Neural cell (in vitro differentiated cells): ENCODE measurements at regions not wholly inside any gene's neighbourhood (a gene's known extent, or its start where the extent isn't known, plus 50 kb on each side); places are given as distances from the start of the nearest gene placed in this dataset.

ENCODE experiments used
- EP300 ChIP-seq: fragments of 450-650 bp; conservative IDR thresholded peaks from 2 replicates; pipeline ENCODE4 v1.6.1; 2014; ENCODE audit warnings: antibody characterized with exemption, mild to moderate bottlenecking, moderate library complexity; ENCODE audit not compliant: poor library complexity, severe bottlenecking
- EZH2 ChIP-seq: fragments of 200-600, 300-800 bp; shearing (Covaris generic), sonication (generic); IDR thresholded peaks from 2 replicates; pipeline ENCODE4 v1.6.1; 2014; ENCODE audit warnings: antibody characterized with exemption, low read length, borderline replicate concordance, mild to moderate bottlenecking; ENCODE audit not compliant: insufficient read depth, poor library complexity, severe bottlenecking
- POLR2AphosphoS5 ChIP-seq: IDR thresholded peaks from 2 replicates; pipeline ENCODE4 v1.6.1; 2012
- RAD21 ChIP-seq: fragments of 450-650 bp; conservative IDR thresholded peaks from 2 replicates; pipeline ENCODE4 v1.6.1; 2014; ENCODE audit warnings: antibody characterized with exemption, mild to moderate bottlenecking, moderate library complexity
- TF ChIP-seq, protein P1 (sequence below): fragments of 450-650 bp; IDR thresholded peaks from 2 replicates; pipeline ENCODE4 v1.5.1; 2014; ENCODE audit warnings: antibody characterized with exemption, mild to moderate bottlenecking, moderate library complexity; ENCODE audit not compliant: poor library complexity, severe bottlenecking

DNA sequence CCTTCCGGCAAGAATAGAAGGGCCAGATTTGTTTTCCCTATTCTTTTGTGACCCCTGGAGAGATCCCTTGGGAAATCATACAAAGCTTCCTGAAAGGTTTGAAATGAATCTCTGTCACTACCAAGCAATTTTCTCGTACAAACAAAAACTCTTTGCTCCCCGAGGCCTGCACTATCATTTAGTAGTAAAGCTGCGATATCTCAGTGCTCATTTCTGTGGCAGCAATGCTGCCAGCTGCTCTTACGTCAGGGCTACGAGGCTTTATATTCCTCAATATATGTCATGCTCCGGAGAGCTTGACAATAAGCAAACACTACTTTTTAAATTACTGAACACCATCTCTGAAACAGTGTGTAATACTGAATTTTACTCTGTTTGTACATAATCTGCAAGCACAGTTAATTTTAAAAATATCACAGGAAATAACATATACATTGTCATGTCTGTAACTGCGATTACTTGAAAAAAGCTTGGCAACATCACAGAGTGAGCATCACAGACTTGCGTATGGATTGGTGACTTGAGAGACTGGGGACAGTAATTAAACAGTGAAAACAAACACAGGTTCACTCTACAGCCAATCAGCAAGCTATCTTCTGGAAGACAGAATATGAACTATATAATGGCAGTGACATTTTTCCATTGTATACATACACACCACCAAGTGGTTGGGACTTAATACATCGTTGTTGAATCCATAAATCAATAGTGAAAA lies 403.3 kb upstream of the NETO1 start:
- TF ChIP-seq, protein P1, sequence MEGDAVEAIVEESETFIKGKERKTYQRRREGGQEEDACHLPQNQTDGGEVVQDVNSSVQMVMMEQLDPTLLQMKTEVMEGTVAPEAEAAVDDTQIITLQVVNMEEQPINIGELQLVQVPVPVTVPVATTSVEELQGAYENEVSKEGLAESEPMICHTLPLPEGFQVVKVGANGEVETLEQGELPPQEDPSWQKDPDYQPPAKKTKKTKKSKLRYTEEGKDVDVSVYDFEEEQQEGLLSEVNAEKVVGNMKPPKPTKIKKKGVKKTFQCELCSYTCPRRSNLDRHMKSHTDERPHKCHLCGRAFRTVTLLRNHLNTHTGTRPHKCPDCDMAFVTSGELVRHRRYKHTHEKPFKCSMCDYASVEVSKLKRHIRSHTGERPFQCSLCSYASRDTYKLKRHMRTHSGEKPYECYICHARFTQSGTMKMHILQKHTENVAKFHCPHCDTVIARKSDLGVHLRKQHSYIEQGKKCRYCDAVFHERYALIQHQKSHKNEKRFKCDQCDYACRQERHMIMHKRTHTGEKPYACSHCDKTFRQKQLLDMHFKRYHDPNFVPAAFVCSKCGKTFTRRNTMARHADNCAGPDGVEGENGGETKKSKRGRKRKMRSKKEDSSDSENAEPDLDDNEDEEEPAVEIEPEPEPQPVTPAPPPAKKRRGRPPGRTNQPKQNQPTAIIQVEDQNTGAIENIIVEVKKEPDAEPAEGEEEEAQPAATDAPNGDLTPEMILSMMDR, result no peak
- no peak for TF ChIP-seq RAD21
- TF ChIP-seq EZH2, result no peak
- TF ChIP-seq POLR2AphosphoS5, result no peak
- no peak for TF ChIP-seq EP300
